ENCODE measurements at regions not wholly inside any gene's neighbourhood (a gene's known extent, or its start where the extent isn't known, plus 50 kb on each side); places are given as distances from the start of the nearest gene placed in this dataset.

- no peak for DNase-seq
- Histone ChIP-seq H3K27me3 (no peaks in the 10 kb centered on the region), H3K36me3 (no peaks in the 10 kb centered on the region), H3K27ac (no peak overlapping the region), H3K9me3 (no peaks in the 10 kb centered on the region), H3K4me1 (peaks cover 21 to 22% of the 10 kb centered on the region in 2 donors), H3K4me3 (replicated peaks in 1 of 3) (no peak overlapping the region)
- TF ChIP-seq POLR2A (IDR thresholded peaks at IDR 0.05) (no peak), CTCF (IDR thresholded peaks at IDR 0.05) (no peak)
- 82 to 83% methylated on average over 5 of the region's 5 CpGs for WGBS, 2 donors
- intact Hi-C loops (cut with DNase I), result no loop called here
Observed at GRCh38 chr7:131061158-131061557, 266.5 kb upstream of the MKLN1 start.

- H3K27me3 ChIP-seq, result no peaks in the 10 kb centered on the region
- WGBS, 2 donors, result 95 to 98% methylated on average over 4 of the region's 4 CpGs
- no peaks in the 10 kb centered on the region for H3K9me3 ChIP-seq
- intact Hi-C loops (cut with DNase I), result no loop called here
- peaks cover 15 to 19% of the 10 kb centered on the region in 2 donors for H3K4me1 ChIP-seq
- no peak overlapping the region for H3K27ac ChIP-seq
- no peaks in the 10 kb centered on the region for H3K36me3 ChIP-seq
- DNase-seq, result no peak
- TF ChIP-seq POLR2A (IDR thresholded peaks at IDR 0.05) (no peak), CTCF (IDR thresholded peaks at IDR 0.05) (no peak)
- H3K4me3 ChIP-seq (replicated peaks in 1 of 3), result no peak overlapping the region
Observed at GRCh38 chr7:131061818-131062217, 265.9 kb upstream of the MKLN1 start.

GRCh38 chr7:131066635-131067034 lies 261.0 kb upstream of the MKLN1 start:
- peak overlapping the region in 1 of 3 donors; percentile 9 for H3K27ac ChIP-seq

GRCh38 chr7:131067220-131067619 lies 260.5 kb upstream of the MKLN1 start:
- Histone ChIP-seq H3K27me3 (no peaks in the 10 kb centered on the region), H3K36me3 (no peaks in the 10 kb centered on the region), H3K4me3 (replicated peaks in 1 of 3) (no peak overlapping the region), H3K9me3 (no peaks in the 10 kb centered on the region), H3K4me1 (peaks cover 19 to 20% of the 10 kb centered on the region in 2 donors), H3K27ac (peak overlapping the region in 1 of 3 donors; percentile 9)
- TF ChIP-seq CTCF (IDR thresholded peaks at IDR 0.05) (no peak), POLR2A (IDR thresholded peaks at IDR 0.05) (no peak)
- intact Hi-C loops (cut with DNase I), result no loop called here
- DNase-seq, result no peak
- 76 to 79% methylated on average over 4 of the region's 5 CpGs for WGBS, 2 donors

More at GRCh38 chr7:131066635-131067034, 261.0 kb upstream of the MKLN1 start:
- Histone ChIP-seq H3K36me3 (no peaks in the 10 kb centered on the region), H3K4me3 (replicated peaks in 1 of 3) (no peak overlapping the region), H3K27me3 (no peaks in the 10 kb centered on the region), H3K9me3 (no peaks in the 10 kb centered on the region), H3K4me1 (peaks cover 15 to 22% of the 10 kb centered on the region in 2 donors)
- no peak for TF ChIP-seq POLR2A (IDR thresholded peaks at IDR 0.05)
- no peak for TF ChIP-seq CTCF (IDR thresholded peaks at IDR 0.05)
- intact Hi-C loops (cut with DNase I), result no loop called here
- DNase-seq, result no peak

GRCh38 chr7:131068604-131069021 lies 259.1 kb upstream of the MKLN1 start:
- Histone ChIP-seq H3K36me3 (no peaks in the 10 kb centered on the region), H3K27ac (peak overlapping the region in 2 of 3 donors; percentile 17 to 42), H3K27me3 (no peaks in the 10 kb centered on the region), H3K9me3 (no peaks in the 10 kb centered on the region), H3K4me1 (peaks cover 32 to 33% of the 10 kb centered on the region in 2 donors), H3K4me3 (replicated peaks in 1 of 3) (no peak overlapping the region)
- intact Hi-C loops (cut with DNase I), result no loop called here
- TF ChIP-seq CTCF (IDR thresholded peaks at IDR 0.05), result peak in 3 of 6 experiments; percentile 6 to 37 (median 23)
- TF ChIP-seq POLR2A (IDR thresholded peaks at IDR 0.05), result no peak
- DNase-seq, result no peak
- WGBS, 2 donors, result 41 to 47% methylated on average over 2 of the region's 2 CpGs
